COLO829 (cell line): ENCODE measurements at regions not wholly inside any gene's neighbourhood (a gene's known extent, or its start where the extent isn't known, plus 50 kb on each side); places are given as distances from the start of the nearest gene placed in this dataset.
"Not testable (repeated sequence)": the region's sequence is repeated elsewhere in the genome, so short reads cannot be mapped to it uniquely, and the experiment has no call there.

ENCODE experiments used
- DNase-seq: peaks from one replicate; pipeline ENCODE4 v3.0.0; 2012; ENCODE audit warnings: low spot score

DNA sequence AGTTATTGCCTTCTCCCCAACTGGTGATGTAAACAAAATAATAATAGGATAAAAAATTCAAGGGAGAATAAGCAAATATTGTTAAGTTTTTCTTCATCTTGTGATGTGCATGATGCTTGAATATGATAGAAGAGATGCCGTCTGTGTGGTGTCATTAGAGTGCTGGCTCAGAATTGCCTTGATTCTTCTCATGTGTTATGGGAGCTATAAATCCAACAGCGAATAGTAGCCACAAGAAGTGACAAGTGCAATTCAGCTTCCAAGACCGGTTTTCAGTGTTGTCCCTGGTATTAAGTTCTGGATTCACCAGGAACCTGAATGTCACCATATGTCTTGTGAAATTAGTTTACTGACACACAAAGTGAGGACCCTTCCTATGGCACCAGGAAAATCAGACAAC, 547.0 kb downstream of the NSUN3 start:
- DNase-seq = no peak

DNA sequence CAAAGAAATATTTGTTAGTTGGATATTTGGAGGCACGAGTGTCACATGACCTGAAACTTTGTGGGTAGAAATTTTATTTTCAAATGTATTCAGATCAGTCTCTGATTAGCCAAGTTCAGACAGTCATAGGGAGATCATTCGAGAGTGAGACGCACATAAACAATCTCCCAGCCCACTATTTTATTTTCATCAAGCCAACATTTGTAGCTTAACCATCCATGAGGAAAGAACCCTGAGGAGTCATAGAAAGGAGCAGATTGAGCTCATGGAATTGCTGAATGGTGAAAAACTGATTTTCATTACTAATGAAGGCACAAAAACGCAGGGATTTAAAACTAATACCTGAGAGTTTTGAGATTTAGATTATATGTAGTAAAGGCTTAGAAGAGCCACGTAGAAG, 548.7 kb downstream of the NSUN3 start:
- no peak for DNase-seq

DNA sequence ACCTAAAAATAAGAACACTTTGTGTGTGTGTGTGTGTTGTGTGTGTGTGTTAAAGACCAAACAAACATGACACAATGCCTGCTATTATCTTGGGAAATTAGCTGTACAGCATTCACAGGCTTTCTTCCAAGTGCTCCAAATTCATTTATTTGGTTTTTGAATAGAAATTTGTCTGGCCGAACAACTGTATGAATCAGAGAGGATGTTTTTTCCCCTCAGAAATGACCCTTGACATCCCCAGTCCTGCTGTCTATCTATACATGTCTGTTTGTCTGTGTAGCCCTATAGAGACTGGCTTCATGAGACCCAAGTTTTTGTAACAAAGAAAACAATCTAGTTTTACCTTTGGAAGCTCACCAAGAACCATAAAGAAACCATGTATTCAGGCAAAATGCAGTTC, 549.8 kb downstream of the NSUN3 start:
- peak; percentile 32 for DNase-seq

DNA sequence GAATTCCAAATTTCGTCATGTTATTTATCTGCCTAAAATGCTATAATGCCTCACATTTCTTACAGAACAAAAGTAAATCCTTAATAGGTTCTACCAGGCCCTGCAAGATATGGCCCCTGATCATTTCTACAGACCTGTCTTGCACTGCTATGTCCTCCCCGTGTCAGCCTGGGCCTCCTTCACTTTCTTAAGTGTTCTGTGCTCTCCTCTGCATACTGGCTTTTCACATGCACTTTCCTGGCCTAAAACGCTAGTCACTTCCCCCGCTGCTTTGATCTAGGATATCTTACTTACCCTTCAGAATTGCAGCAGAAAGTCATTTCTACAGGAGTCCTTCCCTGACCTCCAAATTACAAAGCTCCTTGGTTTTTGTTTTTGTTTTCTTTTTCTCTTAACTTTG, 551.3 kb downstream of the NSUN3 start:
- no peak for DNase-seq

DNA sequence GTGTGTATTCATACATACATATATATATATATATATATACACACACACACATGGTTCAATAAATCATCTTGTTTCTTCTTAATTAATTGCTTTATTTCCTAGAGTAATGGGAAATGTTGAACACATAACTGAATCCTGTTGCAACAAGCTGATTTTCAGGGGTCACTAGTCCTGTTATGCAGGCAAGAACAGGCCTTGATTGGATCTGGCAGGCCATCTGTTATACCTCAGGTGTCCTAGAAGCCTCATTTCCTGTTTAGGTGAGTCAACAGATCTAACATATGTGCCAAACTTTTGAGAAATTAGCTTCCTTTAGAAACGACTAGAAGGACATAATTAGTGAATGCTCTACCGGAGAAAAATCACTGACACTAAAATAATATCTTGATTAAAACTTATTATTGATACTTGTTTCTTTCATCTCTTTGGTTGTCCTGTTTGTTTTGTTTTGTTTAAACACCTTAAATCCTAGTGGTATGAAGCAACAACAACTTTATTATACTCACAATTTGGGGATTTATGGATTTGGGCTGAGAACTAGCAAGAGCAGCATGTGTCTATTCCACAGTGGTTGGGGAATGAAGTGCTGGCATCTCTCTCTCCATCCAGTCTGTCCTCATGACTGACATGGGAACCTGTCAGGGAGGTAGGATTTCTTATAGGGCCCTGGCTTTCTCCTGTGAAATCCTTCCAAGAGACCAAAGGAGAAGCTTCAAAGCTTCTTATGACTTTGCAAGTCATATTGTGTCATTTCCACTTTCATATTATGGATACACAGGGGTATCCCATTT, 552.6 kb downstream of the NSUN3 start:
- DNase-seq = no peak

DNA sequence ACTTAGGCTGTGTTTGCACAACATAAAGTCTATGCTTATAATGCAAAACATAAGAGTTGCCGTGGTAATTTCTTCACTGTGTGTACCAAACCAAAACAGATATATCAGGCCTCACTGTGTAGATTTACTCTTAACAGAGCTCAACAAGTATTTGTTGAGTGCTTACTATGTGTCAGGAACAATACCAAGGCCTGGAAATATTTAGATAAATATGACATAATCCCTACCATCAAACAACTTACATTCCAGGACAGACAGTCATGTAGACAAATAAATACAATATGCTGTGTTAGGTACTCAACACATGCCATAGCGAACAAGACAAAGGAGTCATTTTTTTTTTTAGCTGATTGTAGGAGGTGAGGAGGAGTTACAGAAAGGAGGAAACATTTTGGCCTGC, 554.0 kb downstream of the NSUN3 start:
- no peak for DNase-seq

DNA sequence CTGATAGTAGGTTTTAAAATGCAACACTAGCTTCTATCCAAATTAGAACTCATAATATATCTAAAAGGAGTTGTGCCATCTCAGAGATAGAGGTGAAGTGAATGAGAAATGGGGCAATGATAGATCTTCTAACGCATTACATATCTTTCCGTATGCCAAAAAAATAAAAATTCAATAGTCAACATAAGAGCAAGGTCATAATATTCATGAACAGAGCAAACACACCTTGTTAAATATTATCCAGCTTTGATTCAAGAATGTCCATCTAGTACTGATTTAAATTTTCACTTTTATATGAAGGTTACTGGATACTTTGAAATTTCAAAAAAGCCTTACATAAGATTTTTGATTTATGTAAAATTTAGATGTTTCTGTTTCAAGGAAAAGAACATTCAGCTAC, 554.5 kb downstream of the NSUN3 start:
- no peak for DNase-seq

DNA sequence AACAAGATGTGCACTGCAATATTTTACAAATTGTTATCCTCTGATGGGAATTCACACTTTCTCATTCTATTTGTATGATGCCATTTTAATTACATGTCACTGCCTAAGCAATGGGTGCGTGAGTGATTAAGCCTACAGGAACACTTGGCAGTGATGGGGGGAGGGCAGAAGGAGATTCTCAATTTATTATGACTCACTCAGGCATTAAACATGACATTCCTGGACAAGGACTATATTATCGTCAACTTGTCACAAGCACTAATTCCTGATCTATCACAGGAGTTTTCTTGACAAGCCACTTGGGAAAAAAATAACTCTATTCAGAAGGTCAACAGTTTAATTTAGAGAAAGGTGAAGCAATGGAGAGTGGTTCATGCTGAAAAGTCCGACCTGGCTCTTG, 556.8 kb downstream of the NSUN3 start:
- peak; percentile 19 for DNase-seq

DNA sequence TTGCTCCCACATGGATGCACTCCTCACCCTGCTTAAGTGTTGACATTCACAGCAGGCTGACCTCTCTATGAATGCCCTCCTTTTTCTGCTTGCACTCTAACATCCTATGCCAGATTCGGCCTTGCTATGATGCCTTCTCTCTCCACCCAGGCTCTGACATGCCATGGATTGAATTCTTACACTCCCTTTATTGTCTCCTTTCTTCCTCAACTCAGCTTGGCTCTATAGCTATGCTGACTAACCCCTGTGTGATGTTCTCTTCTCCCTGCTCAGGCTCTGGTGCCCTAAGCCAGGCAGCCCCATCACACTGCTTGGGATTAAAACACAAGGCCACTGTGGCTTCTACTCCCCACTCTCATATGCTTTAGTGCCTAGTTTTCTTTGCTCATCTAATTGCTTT, 563.7 kb downstream of the NSUN3 start:
- peak; percentile 82 for DNase-seq

DNA sequence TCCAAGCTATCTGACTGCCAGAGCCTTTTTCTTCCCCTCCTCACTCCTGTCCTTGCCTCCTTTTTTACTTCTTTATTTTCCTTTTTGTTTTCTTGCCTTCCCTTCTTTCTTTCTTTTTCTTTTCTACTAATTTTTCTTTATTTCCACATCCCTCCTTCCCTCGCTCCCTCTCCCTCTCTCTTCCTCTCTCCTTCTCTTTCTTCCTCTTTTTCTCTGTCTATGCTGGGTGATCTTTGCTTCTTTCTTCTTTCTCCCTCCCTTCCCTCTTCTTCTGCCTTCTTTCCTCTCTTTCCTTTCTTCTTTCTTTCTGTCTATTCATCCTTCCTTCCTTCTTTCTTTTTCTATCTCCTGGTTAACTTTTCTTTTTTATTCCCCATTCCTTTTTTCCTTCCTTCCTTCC, 564.8 kb downstream of the NSUN3 start:
- no peak for DNase-seq

DNA sequence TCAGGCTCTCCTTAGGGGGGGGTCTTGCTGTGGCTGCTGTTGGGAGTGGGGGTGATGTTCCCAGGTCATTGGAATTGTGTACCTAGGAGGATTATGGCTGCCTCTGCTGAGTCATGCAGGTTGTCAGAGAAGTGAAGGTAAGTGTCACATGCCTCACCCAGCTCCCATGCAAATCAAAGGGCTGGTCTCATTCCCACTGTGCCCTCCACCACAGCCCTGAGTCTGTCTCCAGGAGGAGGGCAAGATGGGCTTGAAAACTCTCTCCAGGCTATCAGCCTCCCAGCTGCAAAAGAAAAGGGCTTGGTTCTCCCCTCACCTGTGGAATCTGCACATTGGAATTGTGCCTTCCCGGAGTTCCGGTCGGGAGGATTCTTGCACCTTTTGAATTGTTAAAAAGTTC, 580.5 kb downstream of the NSUN3 start:
- DNase-seq = no peak

DNA sequence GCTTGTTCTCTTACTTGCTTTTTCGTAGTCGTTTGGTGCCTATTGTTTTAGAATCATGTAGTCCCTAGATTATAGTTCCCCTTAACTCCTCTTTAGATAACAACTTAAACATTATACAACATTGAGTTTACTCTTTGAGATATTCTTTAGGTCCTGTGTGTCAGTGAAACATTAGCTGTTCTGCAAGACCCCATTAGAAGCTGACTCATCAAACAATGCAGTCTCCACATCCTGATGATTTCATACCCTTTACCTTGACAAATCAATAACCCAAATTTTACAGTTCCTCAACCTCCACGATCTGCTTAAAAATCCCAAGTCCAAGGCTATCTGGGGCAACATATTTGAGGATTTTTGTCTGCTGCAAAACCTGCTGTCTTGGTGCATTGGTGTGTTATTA, 582.9 kb downstream of the NSUN3 start:
- no peak for DNase-seq

DNA sequence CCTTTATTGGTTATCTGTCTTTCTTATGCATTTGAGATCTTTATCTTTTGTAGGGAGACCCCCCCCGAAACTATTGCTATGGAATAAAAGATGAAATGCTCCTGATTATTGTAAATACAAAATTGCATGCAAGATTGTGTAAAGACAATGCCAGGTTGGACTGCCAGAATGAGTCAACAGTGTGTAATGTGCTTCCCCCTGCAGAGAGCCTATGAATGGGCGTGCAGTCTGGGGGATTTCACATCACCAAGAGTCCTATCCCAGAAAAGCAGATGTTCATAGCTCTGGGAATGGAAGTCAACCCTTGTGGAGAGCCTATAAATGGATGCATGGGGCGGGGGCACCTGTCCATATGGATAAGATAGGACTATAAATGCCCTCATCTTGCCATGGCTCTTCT, 584.3 kb downstream of the NSUN3 start:
- no peak for DNase-seq

DNA sequence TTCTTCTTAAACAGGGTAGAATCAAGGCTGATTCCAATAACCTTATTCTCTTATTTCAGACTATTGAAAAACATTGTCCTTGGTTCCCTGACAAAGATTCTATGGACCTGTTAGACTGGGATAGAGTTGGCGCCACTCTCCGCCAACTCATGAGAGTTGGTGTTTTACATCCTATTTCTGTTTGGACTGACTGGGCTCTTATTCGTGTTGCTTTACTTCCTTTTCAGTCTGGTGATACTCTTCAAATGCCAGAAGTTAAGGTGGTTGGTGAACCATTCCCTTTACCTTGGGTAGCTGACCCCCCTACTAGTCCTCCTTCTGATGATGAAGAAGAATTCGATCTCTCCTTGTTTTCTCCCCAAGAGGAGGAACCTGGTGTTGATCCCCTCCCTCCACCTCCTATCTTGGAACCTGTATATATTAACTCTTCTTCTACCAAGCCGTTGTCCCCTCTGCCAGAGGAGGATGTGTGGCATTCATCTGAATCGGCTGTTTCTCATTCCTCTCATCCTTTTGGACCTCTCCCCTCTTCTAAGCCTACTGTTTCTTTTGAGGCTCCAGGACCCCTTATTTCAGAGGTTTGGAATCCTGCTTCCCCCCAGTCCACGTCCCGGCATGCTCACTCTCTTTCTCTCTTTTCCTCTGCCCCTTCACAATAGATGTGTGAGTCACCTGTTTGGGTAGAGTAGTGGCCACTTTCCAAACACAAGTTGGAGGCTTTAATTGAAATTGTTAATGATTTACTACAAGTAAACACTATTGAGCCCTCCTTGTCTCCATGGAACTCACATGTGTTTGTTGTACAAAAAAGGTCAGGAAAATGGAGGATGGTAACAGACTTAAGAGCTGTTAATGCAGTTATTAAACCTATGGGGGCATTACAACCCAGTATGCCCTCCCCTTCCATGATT, 585.7 kb downstream of the NSUN3 start:
- not testable (repeated sequence) for DNase-seq

DNA sequence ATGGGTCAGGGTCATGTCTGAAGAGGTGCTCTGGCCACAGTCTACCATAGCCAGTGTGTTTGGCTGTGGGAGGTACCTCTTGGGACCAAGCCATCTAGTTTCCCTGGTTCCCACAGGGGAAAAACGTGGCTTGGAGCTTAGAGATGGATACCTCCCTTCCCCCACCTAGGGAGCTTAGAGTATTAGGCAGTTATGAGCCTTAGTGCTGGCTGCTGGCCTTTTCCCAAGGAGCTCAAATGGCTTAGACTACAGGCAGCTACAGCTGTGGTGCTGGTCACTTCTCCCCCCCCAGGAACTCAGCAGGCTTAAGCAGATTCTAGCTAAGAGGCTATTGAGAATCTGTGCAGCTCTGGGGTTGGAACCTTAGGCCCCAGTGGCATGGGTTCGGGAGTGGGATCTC, 591.2 kb downstream of the NSUN3 start:
- no peak for DNase-seq

DNA sequence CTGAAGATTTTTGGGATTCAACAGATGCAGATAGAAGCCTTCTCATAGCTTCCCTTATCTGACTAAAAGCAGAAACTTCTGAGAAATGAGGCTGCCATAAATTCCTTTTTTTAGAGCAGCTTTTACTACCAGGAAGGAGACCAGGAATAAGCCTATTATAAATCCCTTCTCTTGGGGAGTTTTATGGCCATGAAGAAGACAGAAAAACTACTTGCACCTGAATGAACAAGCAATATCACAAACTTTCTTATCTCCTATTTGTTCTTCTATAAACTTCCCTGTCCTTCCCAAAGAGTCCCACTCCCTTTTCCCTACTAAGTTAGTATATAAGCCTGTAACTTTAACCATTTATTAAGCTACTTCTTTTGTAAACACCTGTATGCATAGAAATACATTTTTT, 603.1 kb downstream of the NSUN3 start:
- no peak for DNase-seq

DNA sequence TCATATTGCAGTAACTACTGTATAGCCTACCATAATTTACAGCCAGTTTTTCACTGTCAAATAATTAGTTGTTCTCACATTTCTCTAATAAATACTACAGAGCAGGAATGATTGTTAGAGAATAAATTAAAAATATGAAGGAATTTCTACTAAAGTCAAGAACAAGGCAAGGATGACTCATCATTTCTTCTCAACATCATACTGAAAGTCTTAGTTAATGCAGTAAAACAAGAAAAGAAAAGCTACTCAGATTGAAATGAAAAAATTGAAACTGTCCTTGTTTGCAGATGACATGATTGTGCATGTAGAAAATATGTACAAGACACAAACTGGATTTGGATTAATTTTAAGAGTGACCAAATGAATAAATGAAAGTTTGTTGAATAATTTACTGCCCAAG, 608.2 kb downstream of the NSUN3 start:
- no peak for DNase-seq

DNA sequence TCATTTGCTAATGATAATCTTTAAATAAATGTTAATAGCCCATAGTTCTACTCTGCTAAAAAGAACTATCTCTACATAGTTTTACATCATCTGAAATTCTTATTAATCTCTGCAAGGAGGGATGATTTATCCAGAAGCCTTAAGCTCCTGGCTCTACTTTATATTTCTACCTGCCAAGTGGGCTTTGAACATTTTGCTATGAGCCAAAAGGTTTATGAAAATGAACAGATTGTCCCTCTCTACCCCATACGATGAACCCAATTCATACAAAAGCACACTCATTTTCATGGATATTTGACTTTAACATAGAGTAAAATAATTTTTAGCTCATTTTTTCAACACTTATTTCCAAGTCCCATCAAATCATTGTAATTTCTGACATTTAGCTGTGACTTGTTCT, 611.0 kb downstream of the NSUN3 start:
- no peak for DNase-seq

DNA sequence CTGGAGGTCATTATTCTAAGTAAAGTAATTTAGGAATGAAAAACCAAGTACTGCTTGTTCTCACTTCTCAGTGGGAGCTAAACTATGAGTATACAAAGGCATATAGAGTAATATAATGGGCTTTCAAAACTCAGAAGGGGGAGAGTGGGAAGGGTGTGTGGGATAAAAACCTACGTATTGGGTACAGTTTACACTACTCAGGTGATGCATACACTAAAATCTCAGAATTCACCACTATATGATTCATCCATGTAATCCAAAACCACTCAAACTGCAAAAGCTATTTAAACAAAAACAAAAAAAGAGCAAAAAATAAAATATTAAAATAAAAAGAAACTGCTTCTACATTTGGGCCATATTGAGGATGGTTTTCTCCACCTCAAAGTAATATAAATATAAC, 623.3 kb downstream of the NSUN3 start:
- DNase-seq = no peak

DNA sequence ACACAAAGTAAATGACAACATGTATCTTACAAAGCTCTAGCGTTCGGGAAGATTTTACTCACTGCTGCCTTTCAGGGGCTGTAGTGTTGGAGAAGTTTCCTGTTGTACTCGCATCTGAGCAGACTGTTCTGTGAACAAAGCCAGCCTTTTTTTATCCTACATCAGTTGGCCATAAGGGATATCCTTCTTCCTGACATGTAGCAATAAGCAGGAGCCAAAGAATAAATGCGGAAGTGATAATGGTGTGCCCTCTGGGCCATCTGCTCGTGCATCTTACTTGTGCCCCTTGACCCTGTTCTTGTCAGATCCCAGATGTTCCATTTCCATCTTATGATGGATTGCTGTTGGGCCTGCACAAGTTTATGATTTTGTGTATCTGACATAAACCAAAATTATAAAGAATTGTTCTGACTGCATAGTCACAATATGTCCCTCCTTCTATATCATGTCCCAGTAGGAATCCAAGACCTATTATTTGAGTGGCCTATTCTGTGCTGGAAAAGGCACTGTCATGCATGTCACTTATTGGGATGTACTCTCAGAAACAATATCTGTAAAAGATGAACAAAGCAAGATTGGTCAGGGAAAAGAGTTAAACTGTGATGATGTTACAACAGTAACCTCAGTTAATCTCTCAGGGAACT, 631.3 kb downstream of the NSUN3 start:
- peak; percentile 17 for DNase-seq

DNA sequence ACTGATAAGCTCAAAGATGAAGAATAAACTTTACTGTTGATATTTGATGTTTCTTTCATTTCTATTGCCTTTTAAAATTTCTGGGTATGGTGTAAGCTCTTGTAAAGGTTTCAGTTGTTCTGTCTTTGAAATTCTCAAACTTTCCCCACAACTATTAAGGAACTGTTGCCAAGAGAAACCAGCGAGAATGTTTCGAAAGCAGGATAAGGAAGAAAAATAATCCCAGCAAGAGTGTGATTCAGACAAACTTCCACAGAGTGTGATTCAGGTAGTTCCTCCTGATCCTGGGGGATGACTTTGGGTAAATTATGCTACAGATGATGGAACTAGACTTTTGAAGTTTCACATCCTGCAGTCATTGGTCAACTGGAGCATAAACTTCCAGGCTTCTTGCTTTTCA, 632.0 kb downstream of the NSUN3 start:
- DNase-seq = no peak

DNA sequence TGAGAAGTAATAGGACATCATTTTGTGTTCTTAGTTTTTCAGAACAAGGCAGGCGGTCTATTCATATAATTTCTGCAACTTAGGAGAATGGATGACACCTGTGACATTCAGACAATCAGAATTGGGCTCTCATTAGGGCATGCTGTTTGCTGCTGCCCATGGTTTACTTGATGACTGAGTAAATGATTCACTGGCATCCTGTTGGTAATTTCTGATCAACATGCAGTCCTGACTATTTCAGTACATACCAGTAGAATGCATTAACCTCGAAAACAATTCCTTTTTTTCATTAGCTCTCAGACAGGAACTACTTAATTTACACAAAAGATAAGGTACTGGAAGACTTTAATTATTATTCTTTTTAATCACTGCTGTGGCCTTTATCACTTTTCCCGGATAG, 641.6 kb downstream of the NSUN3 start:
- no peak for DNase-seq
